ENCODE measurements at regions not wholly inside any gene's neighbourhood (a gene's known extent, or its start where the extent isn't known, plus 50 kb on each side); places are given as distances from the start of the nearest gene placed in this dataset.

- TF ChIP-seq LEF1 (IDR thresholded peaks at IDR 0.05; ENCODE audit: borderline replicate concordance) (no peak), HDGF (IDR thresholded peaks at IDR 0.05; ENCODE audit: borderline replicate concordance) (no peak), L3MBTL2 (conservative IDR thresholded peaks at IDR 0.05) (no peak), ELF4 (IDR thresholded peaks at IDR 0.05) (no peak), NFRKB (IDR thresholded peaks at IDR 0.05) (no peak)
Observed at GRCh38 chr11:110011595-110011994, 81.6 kb upstream of the ZC3H12C start.
